ENCODE measurements at regions not wholly inside any gene's neighbourhood (a gene's known extent, or its start where the extent isn't known, plus 50 kb on each side); places are given as distances from the start of the nearest gene placed in this dataset.

- no peak for DNase-seq (ENCODE audit: low read depth)
These were observed 160.3 kb downstream of the PTEN start for GRCh38 chr10:88023676-88024075.

- DNase-seq (ENCODE audit: low read depth) = no peak
These were observed 162.6 kb downstream of the PTEN start for GRCh38 chr10:88026031-88026430.

- DNase-seq (ENCODE audit: low read depth) = no peak
These were observed 164.1 kb downstream of the PTEN start for GRCh38 chr10:88027570-88027969.

GRCh38 chr10:88028072-88028471 lies 164.6 kb downstream of the PTEN start:
- DNase-seq (ENCODE audit: low read depth) = no peak

- no peak for DNase-seq (ENCODE audit: low read depth)
These were observed 165.2 kb downstream of the PTEN start for GRCh38 chr10:88028654-88029053.

GRCh38 chr10:88032566-88032965 lies 169.1 kb downstream of the PTEN start:
- no peak for DNase-seq (ENCODE audit: low read depth)

GRCh38 chr10:88033385-88033784 lies 170.0 kb downstream of the PTEN start:
- DNase-seq (ENCODE audit: low read depth) = no peak

- no peak for DNase-seq (ENCODE audit: low read depth)
These were observed 170.4 kb downstream of the PTEN start for GRCh38 chr10:88033793-88034192.

GRCh38 chr10:88036126-88036525 lies 172.7 kb downstream of the PTEN start:
- DNase-seq (ENCODE audit: low read depth) = no peak

GRCh38 chr10:88037623-88038022 lies 174.2 kb downstream of the PTEN start:
- no peak for DNase-seq (ENCODE audit: low read depth)

- DNase-seq (ENCODE audit: low read depth) = no peak
These were observed 174.8 kb downstream of the PTEN start for GRCh38 chr10:88038268-88038667.

- no peak for DNase-seq (ENCODE audit: low read depth)
These were observed 176.2 kb downstream of the PTEN start for GRCh38 chr10:88039496-88040200.

- no peak for DNase-seq (ENCODE audit: low read depth)
These were observed 178.1 kb downstream of the PTEN start for GRCh38 chr10:88041243-88042159.

- no peak for DNase-seq (ENCODE audit: low read depth)
These were observed 179.0 kb downstream of the PTEN start for GRCh38 chr10:88042160-88043100.

GRCh38 chr10:88045096-88045495 lies 181.7 kb downstream of the PTEN start:
- DNase-seq (ENCODE audit: low read depth) = no peak

- no peak for DNase-seq (ENCODE audit: low read depth)
These were observed 182.4 kb downstream of the PTEN start for GRCh38 chr10:88045656-88046415.

- no peak for DNase-seq (ENCODE audit: low read depth)
These were observed 184.2 kb downstream of the PTEN start for GRCh38 chr10:88047579-88047978.

GRCh38 chr10:88048312-88048711 lies 184.9 kb downstream of the PTEN start:
- DNase-seq (ENCODE audit: low read depth) = no peak

GRCh38 chr10:88049204-88049603 lies 185.8 kb downstream of the PTEN start:
- no peak for DNase-seq (ENCODE audit: low read depth)

GRCh38 chr10:88057720-88058119 lies 194.3 kb downstream of the PTEN start:
- no peak for DNase-seq (ENCODE audit: low read depth)

GRCh38 chr10:88058750-88059149 lies 195.3 kb downstream of the PTEN start:
- no peak for DNase-seq (ENCODE audit: low read depth)
